HEK293 (cell line): ENCODE measurements at regions not wholly inside any gene's neighbourhood (a gene's known extent, or its start where the extent isn't known, plus 50 kb on each side); places are given as distances from the start of the nearest gene placed in this dataset.

Experiments used
- CTCF ChIA-PET: fragments of 350-600 bp; formaldehyde crosslinking; extraction: SDS; loops from one replicate; lab custom pipeline; 2021; ENCODE audit warnings: antibody characterized with exemption; lab: Yijun Ruan, JAX
- POLR2A ChIA-PET: fragments of 300-600 bp; formaldehyde crosslinking; extraction: SDS; loops from one replicate; lab custom pipeline; 2020; ENCODE audit warnings: antibody characterized with exemption, inconsistent platforms; lab: Yijun Ruan, JAX
- H3K27ac ChIP-seq: fragments of 200-500 bp; sonication (Bioruptor generic); 2 replicates; pipeline ENCODE4 v1.5.1; 2014; ENCODE audit warnings: low read depth, low read length, control low read depth, inconsistent platforms; ENCODE audit errors: extremely low read depth
- H3K36me3 ChIP-seq, 2 experiments: fragments of 200-500 bp in 1 of 2; sonication (Bioruptor generic) in 1 of 2; 1 replicate in 1 of 2; 2 replicates in 1 of 2; pipeline ENCODE4 v1.5.1; 2014 to 2017; ENCODE audit warnings: inconsistent platforms in 2 of 2, low read length in 2 of 2; ENCODE audit not compliant: control insufficient read depth in 2 of 2, insufficient read depth in 1 of 2
- H3K4me1 ChIP-seq: fragments of 200-500 bp; sonication (Bioruptor generic); 2 replicates; pipeline ENCODE4 v1.5.1; 2014; ENCODE audit warnings: mild to moderate bottlenecking, low read length, inconsistent platforms; ENCODE audit not compliant: control insufficient read depth, insufficient read depth
- H3K4me3 ChIP-seq: 2 replicates; pipeline ENCODE4 v1.5.1; 2011; ENCODE audit warnings: low read depth, mild to moderate bottlenecking, control low read depth, low read length, moderate library complexity
- H3K9me3 ChIP-seq: fragments of 200-500 bp; sonication (Bioruptor generic); 2 replicates; pipeline ENCODE4 v1.5.1; 2014; ENCODE audit warnings: low read depth, low read length, inconsistent platforms; ENCODE audit not compliant: control insufficient read depth, insufficient read depth
- GLIS1 ChIP-seq: fragments of 450-650 bp; formaldehyde crosslinking; IDR thresholded peaks from 2 replicates; pipeline ENCODE4 v1.5.1; 2016; ENCODE audit warnings: missing biosample characterization, missing genetic modification characterization
- KLF8 ChIP-seq: fragments of 450-650 bp; formaldehyde crosslinking; IDR thresholded peaks from 2 replicates; pipeline ENCODE4 v1.5.1; 2016; ENCODE audit warnings: missing biosample characterization, missing genetic modification characterization
- SETDB1 ChIP-seq: IDR thresholded peaks from one replicate; pipeline ENCODE4 v1.6.1; 2017; ENCODE audit warnings: mild to moderate bottlenecking, low read length, moderate library complexity, mixed read lengths; ENCODE audit not compliant: insufficient read length
- ZBTB11 ChIP-seq: fragments of 450-650 bp; formaldehyde crosslinking; conservative IDR thresholded peaks from 2 replicates; pipeline ENCODE4 v1.5.1; 2016; ENCODE audit warnings: low read depth, missing biosample characterization, missing genetic modification characterization
- ZBTB20 ChIP-seq: fragments of 450-650 bp; formaldehyde crosslinking; IDR thresholded peaks from 2 replicates; pipeline ENCODE4 v1.5.1; 2016; ENCODE audit warnings: missing biosample characterization, missing genetic modification characterization
- ZBTB7A ChIP-seq: fragments of 450-650 bp; formaldehyde crosslinking; IDR thresholded peaks from 2 replicates; pipeline ENCODE4 v1.5.1; 2016; ENCODE audit warnings: low read depth, missing biosample characterization, missing genetic modification characterization
- ZFP69B ChIP-seq: fragments of 450-650 bp; formaldehyde crosslinking; IDR thresholded peaks from 2 replicates; pipeline ENCODE4 v1.5.1; 2016; ENCODE audit warnings: missing biosample characterization, missing genetic modification characterization
- ZNF211 ChIP-seq: fragments of 450-650 bp; formaldehyde crosslinking; IDR thresholded peaks from 2 replicates; pipeline ENCODE4 v1.5.1; 2016; ENCODE audit warnings: low read depth, missing biosample characterization, missing genetic modification characterization
- ZNF214 ChIP-seq: fragments of 450-650 bp; formaldehyde crosslinking; IDR thresholded peaks from 2 replicates; pipeline ENCODE4 v1.5.1; 2017; ENCODE audit warnings: missing biosample characterization, mild to moderate bottlenecking, missing genetic modification characterization, borderline replicate concordance
- ZNF24 ChIP-seq: fragments of 450-650 bp; formaldehyde crosslinking; IDR thresholded peaks from 2 replicates; pipeline ENCODE4 v1.5.1; 2016; ENCODE audit warnings: missing biosample characterization, missing genetic modification characterization
- ZNF341 ChIP-seq: fragments of 450-650 bp; formaldehyde crosslinking; IDR thresholded peaks from 2 replicates; pipeline ENCODE4; 2016; ENCODE audit warnings: low read depth, missing biosample characterization, missing genetic modification characterization
- ZNF362 ChIP-seq: fragments of 450-650 bp; formaldehyde crosslinking; IDR thresholded peaks from 2 replicates; pipeline ENCODE4 v1.5.1; 2016; ENCODE audit warnings: missing biosample characterization, missing genetic modification characterization
- ZNF433 ChIP-seq: fragments of 450-650 bp; formaldehyde crosslinking; IDR thresholded peaks from 2 replicates; pipeline ENCODE4 v1.5.1; 2016; ENCODE audit warnings: missing biosample characterization, missing genetic modification characterization, low read depth
- ZNF488 ChIP-seq: fragments of 450-650 bp; formaldehyde crosslinking; IDR thresholded peaks from 2 replicates; pipeline ENCODE4 v1.5.1; 2016; ENCODE audit warnings: missing biosample characterization, missing genetic modification characterization
- ZNF610 ChIP-seq: fragments of 450-650 bp; formaldehyde crosslinking; IDR thresholded peaks from 2 replicates; pipeline ENCODE4 v1.5.1; 2016; ENCODE audit warnings: missing biosample characterization, missing genetic modification characterization, borderline replicate concordance
- ZNF624 ChIP-seq: fragments of 450-650 bp; formaldehyde crosslinking; IDR thresholded peaks from 2 replicates; pipeline ENCODE4 v1.5.1; 2017; ENCODE audit warnings: missing biosample characterization, missing genetic modification characterization
- ZNF626 ChIP-seq: fragments of 450-650 bp; sonication (Bioruptor Pico); formaldehyde crosslinking; IDR thresholded peaks from 2 replicates; pipeline ENCODE4 v1.5.1; 2018; ENCODE audit warnings: missing biosample characterization, missing genetic modification characterization, inconsistent platforms
- ZNF670 ChIP-seq: fragments of 450-650 bp; formaldehyde crosslinking; IDR thresholded peaks from 2 replicates; pipeline ENCODE4 v1.5.1; 2016; ENCODE audit warnings: missing biosample characterization, missing genetic modification characterization, low read depth
- ZNF677 ChIP-seq: fragments of 450-650 bp; IDR thresholded peaks from 2 replicates; pipeline ENCODE4 v1.5.0; 2018; ENCODE audit warnings: missing biosample characterization, mild to moderate bottlenecking, missing genetic modification characterization, moderate library complexity
- ZNF707 ChIP-seq: fragments of 450-650 bp; formaldehyde crosslinking; IDR thresholded peaks from 2 replicates; pipeline ENCODE4 v1.5.1; 2016; ENCODE audit warnings: missing biosample characterization, missing genetic modification characterization
- ZNF792 ChIP-seq: fragments of 450-650 bp; formaldehyde crosslinking; IDR thresholded peaks from 2 replicates; pipeline ENCODE4 v1.5.1; 2016; ENCODE audit warnings: missing biosample characterization, missing genetic modification characterization

- no peak overlapping the region for H3K4me3 ChIP-seq
- TF ChIP-seq SETDB1 (peak; percentile 97), KLF8 (tag by site-specific recombination) (no peak), ZFP69B (tag by site-specific recombination) (no peak)
- CTCF ChIA-PET = no interaction called here
- POLR2A ChIA-PET = no interaction called here
- no peaks in the 10 kb centered on the region for H3K36me3 ChIP-seq
- no peaks in the 10 kb centered on the region for H3K9me3 ChIP-seq
- H3K4me1 ChIP-seq = no peaks in the 10 kb centered on the region
- no peak overlapping the region for H3K27ac ChIP-seq
Observed at GRCh38 chr6:148667395-148667794, 79.4 kb upstream of the UST start.

GRCh38 chr6:148671085-148671484 is 75.7 kb upstream of the UST start:
- TF ChIP-seq ZBTB11 (tag by site-specific recombination) (no peak), ZNF362 (no peak), ZNF433 (tag by site-specific recombination) (no peak), ZNF677 (tag by site-specific recombination) (no peak), ZNF707 (tag by site-specific recombination) (no peak), ZNF341 (tag by site-specific recombination) (no peak), ZBTB7A (tag by site-specific recombination) (no peak), ZNF488 (tag by site-specific recombination) (no peak), ZNF670 (tag by site-specific recombination) (no peak), ZNF211 (tag by site-specific recombination) (no peak), ZNF626 (tag by site-specific recombination) (no peak), ZNF624 (tag by site-specific recombination) (no peak), ZBTB20 (tag by site-specific recombination) (no peak), ZNF214 (tag by site-specific recombination) (no peak), GLIS1 (tag by site-specific recombination) (no peak), ZNF792 (no peak), ZNF24 (tag by site-specific recombination) (no peak), ZNF610 (tag by site-specific recombination) (no peak)
- ChIA-PET POLR2A (no interaction called here), CTCF (interaction anchor here (0.6 to 0.9 kb wide), 2 partner anchors 279 to 301 kb away, joined by 3 read pairs; no protein-coding TSS in a partner anchor)
- no peak overlapping the region for H3K4me3 ChIP-seq
- no peaks in the 10 kb centered on the region for H3K36me3 ChIP-seq
- no peaks in the 10 kb centered on the region for H3K9me3 ChIP-seq
- H3K27ac ChIP-seq = no peak overlapping the region
- no peaks in the 10 kb centered on the region for H3K4me1 ChIP-seq
